ENCODE measurements at regions not wholly inside any gene's neighbourhood (a gene's known extent, or its start where the extent isn't known, plus 50 kb on each side); places are given as distances from the start of the nearest gene placed in this dataset.
"Not testable (repeated sequence)": the region's sequence is repeated elsewhere in the genome, so short reads cannot be mapped to it uniquely, and the experiment has no call there.

DNA sequence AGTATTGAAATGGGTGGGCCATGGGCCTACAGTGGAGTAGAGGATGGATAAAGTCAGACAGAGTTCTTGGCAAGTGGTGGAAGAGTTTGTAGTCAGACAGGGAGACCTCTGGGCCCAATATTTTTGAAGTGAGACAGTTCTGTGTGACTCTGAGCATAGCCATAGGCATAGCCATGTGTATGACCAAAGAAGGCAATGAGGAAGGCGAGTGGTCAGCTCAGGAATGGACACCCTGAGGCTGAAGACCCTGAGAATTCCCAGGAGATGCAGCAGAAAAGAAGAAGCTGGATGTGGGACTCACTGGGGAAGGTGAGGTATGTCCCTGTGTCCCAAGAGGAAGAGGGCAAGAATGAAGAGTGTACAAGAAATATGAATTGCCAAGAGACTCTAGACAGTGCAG lies 210.6 kb upstream of the IRF2BP2 start:
- Histone ChIP-seq H3K36me3 (ENCODE audit: control insufficient read depth, insufficient read depth, low read length) (no peaks in the 10 kb centered on the region), H3K4me1 (ENCODE audit: control insufficient read depth, insufficient read depth, low read length) (peaks cover 2% of the 10 kb centered on the region), H3K9me3 (replicated peaks; ENCODE audit: control insufficient read depth, low read depth, low read length) (no peaks in the 10 kb centered on the region), H3K4me3 (ENCODE audit: low read length) (no peak overlapping the region), H3K27me3 (ENCODE audit: control insufficient read depth, insufficient read depth, low read length) (no peaks in the 10 kb centered on the region), H3K27ac (ENCODE audit: low read length) (no peak overlapping the region)
- DNase-seq: no peak
- WGBS (ENCODE audit: insufficient coverage): 88% methylated on average over 1 of the region's 1 CpG

DNA sequence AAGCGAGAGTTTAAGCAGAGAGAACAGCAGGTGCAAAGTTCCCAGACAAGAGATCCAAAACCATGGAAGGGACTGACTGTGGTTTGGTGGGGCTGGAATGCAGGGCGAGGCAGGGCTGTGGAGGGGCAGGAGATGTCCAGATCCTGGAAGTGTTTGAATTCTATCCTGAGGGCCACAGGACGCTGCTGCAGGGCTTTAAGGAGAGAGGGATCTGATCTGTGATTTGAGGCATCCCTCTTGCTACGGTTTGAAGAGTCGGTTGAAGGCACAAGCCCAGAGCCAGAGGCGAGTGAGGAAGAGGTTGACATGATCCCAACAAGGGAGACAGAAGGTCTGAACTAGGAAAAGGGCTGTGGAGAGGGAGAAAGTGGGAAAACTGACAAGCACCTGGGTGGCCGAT lies 209.9 kb upstream of the IRF2BP2 start:
- no CpG with 5 or more reads among the region's 7 CpGs for WGBS (ENCODE audit: insufficient coverage)
- DNase-seq; H3K4me3 ChIP-seq (ENCODE audit: low read length); H3K27ac ChIP-seq (ENCODE audit: low read length); H3K36me3 ChIP-seq (ENCODE audit: control insufficient read depth, insufficient read depth, low read length); H3K9me3 ChIP-seq (replicated peaks; ENCODE audit: control insufficient read depth, low read depth, low read length); H3K4me1 ChIP-seq (ENCODE audit: control insufficient read depth, insufficient read depth, low read length); H3K27me3 ChIP-seq (ENCODE audit: control insufficient read depth, insufficient read depth, low read length): not testable (repeated sequence)

DNA sequence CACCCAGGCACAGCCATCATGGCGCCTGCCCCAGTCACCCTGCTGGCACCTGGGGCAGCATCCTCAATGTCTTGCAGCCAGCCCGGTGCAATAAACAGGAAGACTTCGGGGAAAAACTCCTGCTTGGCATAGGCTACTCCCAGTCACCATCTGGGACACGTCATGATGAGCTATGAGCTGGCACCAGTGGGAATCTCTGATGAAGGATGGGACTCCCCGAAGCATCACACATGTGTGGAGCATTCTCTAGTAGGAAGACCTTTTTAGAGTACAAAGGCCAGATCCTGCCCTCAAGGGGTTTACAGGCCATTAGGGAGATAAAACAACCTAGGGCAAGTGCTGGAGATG lies 208.0 kb upstream of the IRF2BP2 start:
- H3K4me3 ChIP-seq (ENCODE audit: low read length); DNase-seq; H3K9me3 ChIP-seq (replicated peaks; ENCODE audit: control insufficient read depth, low read depth, low read length); H3K4me1 ChIP-seq (ENCODE audit: control insufficient read depth, insufficient read depth, low read length); H3K27me3 ChIP-seq (ENCODE audit: control insufficient read depth, insufficient read depth, low read length); H3K36me3 ChIP-seq (ENCODE audit: control insufficient read depth, insufficient read depth, low read length): not testable (repeated sequence)
- no CpG with 5 or more reads among the region's 5 CpGs for WGBS (ENCODE audit: insufficient coverage)
- peak overlapping the region; percentile 42 for H3K27ac ChIP-seq (ENCODE audit: low read length)

DNA sequence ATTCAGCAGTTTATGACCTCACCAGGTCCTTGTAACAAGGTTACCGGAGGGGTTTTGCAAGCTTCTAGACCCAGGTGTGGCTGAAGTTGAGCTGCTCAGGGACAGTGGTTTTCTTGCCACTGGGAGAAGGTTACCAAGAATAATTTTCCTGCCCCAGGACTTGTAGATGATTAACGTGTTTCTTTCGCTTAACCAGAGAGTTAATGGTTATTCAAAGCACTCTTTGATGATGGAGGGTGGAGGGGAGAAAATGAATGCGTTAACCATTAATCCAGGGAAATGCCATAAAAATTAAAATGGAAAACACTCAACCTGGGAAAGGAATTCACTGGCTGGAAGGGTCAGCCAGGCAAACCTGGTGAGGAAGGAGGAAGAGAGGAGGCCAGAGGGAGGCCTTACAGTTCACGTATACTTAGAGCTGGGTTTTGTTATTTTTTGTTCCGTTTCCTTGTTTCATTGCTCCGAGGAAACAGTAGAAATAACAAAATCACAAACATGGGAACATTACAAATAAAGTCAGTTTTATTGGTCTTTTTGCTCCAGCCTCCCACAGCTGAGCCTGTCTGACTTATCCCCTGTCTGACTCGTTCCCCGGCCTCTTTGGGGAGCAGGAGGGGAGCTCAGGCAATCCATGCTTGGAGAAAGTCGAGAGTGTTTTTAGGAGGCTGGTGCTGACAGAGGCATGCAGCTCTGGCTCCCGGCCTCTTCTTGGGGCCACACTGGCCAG lies 207.5 kb upstream of the IRF2BP2 start:
- not testable (repeated sequence) for H3K4me3 ChIP-seq (ENCODE audit: low read length); H3K4me1 ChIP-seq (ENCODE audit: control insufficient read depth, insufficient read depth, low read length); H3K27me3 ChIP-seq (ENCODE audit: control insufficient read depth, insufficient read depth, low read length); H3K36me3 ChIP-seq (ENCODE audit: control insufficient read depth, insufficient read depth, low read length); H3K9me3 ChIP-seq (replicated peaks; ENCODE audit: control insufficient read depth, low read depth, low read length)
- WGBS (ENCODE audit: insufficient coverage): 100% methylated on average over 1 of the region's 11 CpGs
- peak overlapping the region; percentile 42 for H3K27ac ChIP-seq (ENCODE audit: low read length)
- DNase-seq: peak; percentile 57

DNA sequence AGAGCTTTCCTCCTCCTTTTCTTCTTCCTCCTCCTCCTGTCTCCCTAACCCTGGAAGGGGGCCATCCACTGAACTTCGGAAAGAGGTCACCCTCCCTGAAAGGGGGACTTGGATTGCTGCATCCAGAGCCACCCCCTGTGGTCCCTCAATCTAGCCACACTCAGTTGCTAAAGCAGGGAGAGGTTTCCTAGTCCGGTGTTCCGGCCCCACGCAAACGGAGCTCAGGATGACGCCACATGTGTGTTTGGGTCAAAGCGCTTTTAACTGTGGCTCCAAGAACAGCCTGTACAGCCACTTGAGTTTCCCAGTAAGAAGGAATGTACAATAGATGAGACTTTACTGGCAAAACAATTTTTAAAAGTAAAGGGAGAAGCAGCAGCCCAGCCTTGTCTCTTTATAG lies 206.9 kb upstream of the IRF2BP2 start:
- peak; percentile 82 for DNase-seq
- H3K36me3 ChIP-seq (ENCODE audit: control insufficient read depth, insufficient read depth, low read length); H3K4me3 ChIP-seq (ENCODE audit: low read length); H3K27me3 ChIP-seq (ENCODE audit: control insufficient read depth, insufficient read depth, low read length); H3K4me1 ChIP-seq (ENCODE audit: control insufficient read depth, insufficient read depth, low read length); H3K9me3 ChIP-seq (replicated peaks; ENCODE audit: control insufficient read depth, low read depth, low read length); H3K27ac ChIP-seq (ENCODE audit: low read length): not testable (repeated sequence)
- no CpG with 5 or more reads among the region's 7 CpGs for WGBS (ENCODE audit: insufficient coverage)

DNA sequence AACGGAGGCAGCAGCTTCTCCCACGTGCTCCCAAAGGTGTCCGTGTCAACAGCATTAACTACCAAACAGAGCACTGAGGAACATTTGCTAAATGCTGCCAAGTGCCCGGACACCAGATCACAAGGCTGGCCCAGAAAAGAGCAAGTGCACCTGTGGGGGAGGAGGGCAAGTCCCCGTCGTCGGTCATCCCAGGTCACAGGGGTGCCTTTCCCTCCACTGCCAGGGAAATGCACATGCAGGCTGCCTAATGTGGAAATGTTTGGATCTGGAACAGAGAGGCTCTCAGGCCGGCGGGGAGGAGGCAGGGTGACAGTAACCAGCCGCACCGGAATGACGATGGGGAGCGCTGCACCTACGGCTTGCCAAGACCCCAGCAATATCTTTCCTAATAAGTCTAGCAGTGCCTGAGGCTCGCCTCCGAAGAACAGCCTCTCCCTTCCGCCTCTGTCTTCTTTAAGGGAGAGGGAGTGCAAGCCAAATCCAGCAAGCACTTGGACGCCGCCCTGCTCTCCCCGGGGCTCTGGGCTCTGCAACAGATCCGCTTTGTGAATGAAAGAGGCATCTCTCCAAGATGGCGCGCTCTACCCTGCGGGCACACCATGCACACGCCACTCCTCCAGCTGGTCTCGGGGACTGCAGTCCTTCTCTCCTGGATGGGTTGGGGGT lies 206.3 kb upstream of the IRF2BP2 start:
- not testable (repeated sequence) for H3K9me3 ChIP-seq (replicated peaks; ENCODE audit: control insufficient read depth, low read depth, low read length); H3K36me3 ChIP-seq (ENCODE audit: control insufficient read depth, insufficient read depth, low read length); H3K4me3 ChIP-seq (ENCODE audit: low read length); H3K27ac ChIP-seq (ENCODE audit: low read length); H3K27me3 ChIP-seq (ENCODE audit: control insufficient read depth, insufficient read depth, low read length); H3K4me1 ChIP-seq (ENCODE audit: control insufficient read depth, insufficient read depth, low read length)
- WGBS (ENCODE audit: insufficient coverage): no CpG with 5 or more reads among the region's 26 CpGs
- DNase-seq: peak; percentile 85

DNA sequence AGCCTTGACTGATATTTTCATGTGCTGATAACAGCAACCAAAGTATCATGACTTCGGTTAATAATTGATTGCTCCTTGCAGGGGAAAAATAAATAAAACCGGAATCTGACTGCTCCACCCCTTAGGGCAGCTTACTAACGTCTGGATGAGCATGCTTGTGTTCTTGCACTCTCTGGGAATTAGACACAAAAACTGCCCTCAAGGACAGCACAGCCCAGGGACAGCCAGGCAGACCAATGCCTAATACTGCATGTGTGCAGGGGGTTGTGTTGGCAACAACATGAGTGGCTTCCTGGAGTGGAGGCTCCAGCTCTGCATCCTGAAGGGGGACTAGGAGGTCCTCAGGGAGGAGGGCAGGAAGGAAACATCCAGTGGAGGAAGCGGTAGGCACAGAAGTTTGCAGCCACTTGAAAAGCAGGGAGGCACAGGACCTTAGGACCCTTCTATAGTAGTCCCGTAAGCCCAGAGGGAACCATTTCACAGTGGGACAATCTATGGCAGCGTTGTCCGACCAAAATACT lies 205.4 kb upstream of the IRF2BP2 start:
- DNase-seq; H3K27me3 ChIP-seq (ENCODE audit: control insufficient read depth, insufficient read depth, low read length); H3K27ac ChIP-seq (ENCODE audit: low read length); H3K9me3 ChIP-seq (replicated peaks; ENCODE audit: control insufficient read depth, low read depth, low read length); H3K36me3 ChIP-seq (ENCODE audit: control insufficient read depth, insufficient read depth, low read length); H3K4me3 ChIP-seq (ENCODE audit: low read length); H3K4me1 ChIP-seq (ENCODE audit: control insufficient read depth, insufficient read depth, low read length): not testable (repeated sequence)
- WGBS (ENCODE audit: insufficient coverage): no CpG with 5 or more reads among the region's 7 CpGs

DNA sequence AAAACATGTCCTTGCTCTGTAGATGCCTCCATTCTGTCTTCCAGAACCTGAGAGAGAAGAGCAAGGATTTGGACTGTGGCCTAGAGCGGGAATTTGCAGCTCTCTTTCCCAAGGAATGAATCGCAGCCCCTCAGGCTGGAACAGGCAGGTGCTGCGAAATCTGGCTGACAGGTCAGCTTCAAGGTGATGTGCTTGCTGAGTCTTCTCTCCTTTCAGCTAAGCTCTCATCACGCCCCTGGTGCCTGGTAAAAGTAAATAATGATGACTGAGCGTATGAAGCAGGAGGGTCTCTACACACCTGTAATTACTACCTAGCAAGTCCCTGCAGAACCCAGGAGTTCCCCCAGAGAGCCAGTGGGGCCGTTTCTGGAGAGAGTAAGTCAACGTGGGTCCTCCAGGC lies 204.3 kb upstream of the IRF2BP2 start:
- H3K27ac ChIP-seq (ENCODE audit: low read length); H3K9me3 ChIP-seq (replicated peaks; ENCODE audit: control insufficient read depth, low read depth, low read length); DNase-seq; H3K36me3 ChIP-seq (ENCODE audit: control insufficient read depth, insufficient read depth, low read length); H3K4me3 ChIP-seq (ENCODE audit: low read length); H3K27me3 ChIP-seq (ENCODE audit: control insufficient read depth, insufficient read depth, low read length); H3K4me1 ChIP-seq (ENCODE audit: control insufficient read depth, insufficient read depth, low read length): not testable (repeated sequence)
- no CpG with 5 or more reads among the region's 7 CpGs for WGBS (ENCODE audit: insufficient coverage)

GRCh38 chr1:234811824-234812223 lies 201.8 kb upstream of the IRF2BP2 start:
- DNase-seq: peak; percentile 81
- whole genome bisulfite sequencing (ENCODE audit: insufficient coverage): no CpG with 5 or more reads among the region's 6 CpGs
- H3K27ac ChIP-seq (ENCODE audit: low read length); H3K4me3 ChIP-seq (ENCODE audit: low read length); H3K27me3 ChIP-seq (ENCODE audit: control insufficient read depth, insufficient read depth, low read length); H3K4me1 ChIP-seq (ENCODE audit: control insufficient read depth, insufficient read depth, low read length); H3K36me3 ChIP-seq (ENCODE audit: control insufficient read depth, insufficient read depth, low read length); H3K9me3 ChIP-seq (replicated peaks; ENCODE audit: control insufficient read depth, low read depth, low read length): not testable (repeated sequence)

DNA sequence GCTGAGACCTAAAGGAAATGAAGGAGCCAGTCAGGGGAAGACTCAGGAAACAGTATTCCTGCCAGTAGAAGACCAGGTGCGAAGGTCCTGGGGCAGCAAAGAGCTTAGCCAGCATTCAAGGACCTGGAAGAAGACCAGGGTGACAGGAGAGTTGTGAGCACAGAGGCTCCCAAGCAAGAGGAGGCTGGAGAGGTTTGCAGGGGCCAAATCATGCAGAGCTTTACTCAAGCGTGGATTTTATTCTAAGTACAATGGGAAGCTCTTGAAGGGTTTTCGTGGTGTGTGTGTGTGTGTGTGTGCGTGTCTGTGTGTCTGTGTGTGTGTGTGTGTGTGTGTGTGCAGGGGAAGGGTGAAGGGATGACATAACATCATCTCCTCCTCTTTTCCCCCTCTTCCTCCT lies 200.7 kb upstream of the IRF2BP2 start:
- not testable (repeated sequence) for H3K4me1 ChIP-seq (ENCODE audit: control insufficient read depth, insufficient read depth, low read length); H3K27ac ChIP-seq (ENCODE audit: low read length); H3K36me3 ChIP-seq (ENCODE audit: control insufficient read depth, insufficient read depth, low read length); H3K9me3 ChIP-seq (replicated peaks; ENCODE audit: control insufficient read depth, low read depth, low read length); H3K4me3 ChIP-seq (ENCODE audit: low read length); DNase-seq; H3K27me3 ChIP-seq (ENCODE audit: control insufficient read depth, insufficient read depth, low read length)
- no CpG with 5 or more reads among the region's 4 CpGs for WGBS (ENCODE audit: insufficient coverage)

- not testable (repeated sequence) for H3K27me3 ChIP-seq (ENCODE audit: control insufficient read depth, insufficient read depth, low read length); H3K9me3 ChIP-seq (replicated peaks; ENCODE audit: control insufficient read depth, low read depth, low read length); H3K4me3 ChIP-seq (ENCODE audit: low read length); H3K36me3 ChIP-seq (ENCODE audit: control insufficient read depth, insufficient read depth, low read length); H3K4me1 ChIP-seq (ENCODE audit: control insufficient read depth, insufficient read depth, low read length); H3K27ac ChIP-seq (ENCODE audit: low read length); DNase-seq
- no CpG with 5 or more reads among the region's 5 CpGs for WGBS (ENCODE audit: insufficient coverage)
Measured at GRCh38 chr1:234809854-234810245, 199.9 kb upstream of the IRF2BP2 start.
